HG03108 (cell line): ENCODE measurements at regions not wholly inside any gene's neighbourhood (a gene's known extent, or its start where the extent isn't known, plus 50 kb on each side); places are given as distances from the start of the nearest gene placed in this dataset.

Experiments used
- ATAC-seq: cut with Tn5 transposase; IDR thresholded peaks from one replicate; pipeline ENCODE4 v1.9.1; 2021; ENCODE audit warnings: moderate library complexity; ENCODE audit not compliant: unreplicated experiment

GRCh38 chr1:244191581-244191980, 140.5 kb downstream of the ZBTB18 start:
- ATAC-seq: no peak

GRCh38 chr1:244192325-244192724, 141.2 kb downstream of the ZBTB18 start:
- ATAC-seq: no peak

- no peak for ATAC-seq
Measured at GRCh38 chr1:244196571-244197285, 145.6 kb downstream of the ZBTB18 start.

- ATAC-seq: no peak
Measured at GRCh38 chr1:244197851-244198375, 146.8 kb downstream of the ZBTB18 start.

- no peak for ATAC-seq
Measured at GRCh38 chr1:244199902-244200301, 148.8 kb downstream of the ZBTB18 start.

GRCh38 chr1:244200596-244200995, 149.5 kb downstream of the ZBTB18 start:
- no peak for ATAC-seq

- ATAC-seq: no peak
Measured at GRCh38 chr1:244201750-244202149, 150.7 kb downstream of the ZBTB18 start.

- no peak for ATAC-seq
Measured at GRCh38 chr1:244204004-244204403, 152.9 kb downstream of the ZBTB18 start.

- ATAC-seq: no peak
Measured at GRCh38 chr1:244205171-244205570, 154.1 kb downstream of the ZBTB18 start.

- no peak for ATAC-seq
Measured at GRCh38 chr1:244205906-244206305, 154.8 kb downstream of the ZBTB18 start.

GRCh38 chr1:244207042-244207934, 156.2 kb downstream of the ZBTB18 start:
- ATAC-seq: no peak

- ATAC-seq: no peak
Measured at GRCh38 chr1:244207935-244208244, 156.8 kb downstream of the ZBTB18 start.

- ATAC-seq: no peak
Measured at GRCh38 chr1:244209955-244210354, 158.9 kb downstream of the ZBTB18 start.

GRCh38 chr1:244210884-244211558, 159.9 kb downstream of the ZBTB18 start:
- no peak for ATAC-seq

GRCh38 chr1:244211559-244211944, 160.5 kb downstream of the ZBTB18 start:
- ATAC-seq: no peak

- ATAC-seq: no peak
Measured at GRCh38 chr1:244212219-244212618, 161.1 kb downstream of the ZBTB18 start.

GRCh38 chr1:244212797-244213475, 161.9 kb downstream of the ZBTB18 start:
- ATAC-seq: no peak

GRCh38 chr1:244214009-244214967, 163.2 kb downstream of the ZBTB18 start:
- ATAC-seq: no peak

- no peak for ATAC-seq
Measured at GRCh38 chr1:244216836-244217235, 165.8 kb downstream of the ZBTB18 start.

- no peak for ATAC-seq
Measured at GRCh38 chr1:244217711-244218110, 166.6 kb downstream of the ZBTB18 start.
